ENCODE measurements at regions not wholly inside any gene's neighbourhood (a gene's known extent, or its start where the extent isn't known, plus 50 kb on each side); places are given as distances from the start of the nearest gene placed in this dataset.

DNA sequence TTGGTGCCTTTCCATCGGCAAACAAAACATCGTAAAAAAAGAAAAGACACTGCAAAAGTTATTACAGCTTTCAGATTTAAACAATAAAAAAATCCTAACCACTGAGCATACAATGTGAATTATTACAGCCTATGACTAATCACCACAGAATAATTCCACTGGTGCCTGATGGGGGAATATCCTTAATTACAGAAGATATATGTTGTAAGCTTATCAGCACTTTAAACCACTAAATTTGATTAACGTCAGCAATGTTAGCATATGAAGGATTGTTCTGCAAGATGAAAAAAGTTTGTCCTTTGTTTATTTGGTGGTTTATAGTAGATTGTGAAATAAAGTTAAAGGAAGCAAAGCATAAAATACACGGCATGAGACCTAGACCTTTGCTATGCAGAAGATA, 210.2 kb upstream of the ADAMTS3 start:
- TF ChIP-seq, protein P1, sequence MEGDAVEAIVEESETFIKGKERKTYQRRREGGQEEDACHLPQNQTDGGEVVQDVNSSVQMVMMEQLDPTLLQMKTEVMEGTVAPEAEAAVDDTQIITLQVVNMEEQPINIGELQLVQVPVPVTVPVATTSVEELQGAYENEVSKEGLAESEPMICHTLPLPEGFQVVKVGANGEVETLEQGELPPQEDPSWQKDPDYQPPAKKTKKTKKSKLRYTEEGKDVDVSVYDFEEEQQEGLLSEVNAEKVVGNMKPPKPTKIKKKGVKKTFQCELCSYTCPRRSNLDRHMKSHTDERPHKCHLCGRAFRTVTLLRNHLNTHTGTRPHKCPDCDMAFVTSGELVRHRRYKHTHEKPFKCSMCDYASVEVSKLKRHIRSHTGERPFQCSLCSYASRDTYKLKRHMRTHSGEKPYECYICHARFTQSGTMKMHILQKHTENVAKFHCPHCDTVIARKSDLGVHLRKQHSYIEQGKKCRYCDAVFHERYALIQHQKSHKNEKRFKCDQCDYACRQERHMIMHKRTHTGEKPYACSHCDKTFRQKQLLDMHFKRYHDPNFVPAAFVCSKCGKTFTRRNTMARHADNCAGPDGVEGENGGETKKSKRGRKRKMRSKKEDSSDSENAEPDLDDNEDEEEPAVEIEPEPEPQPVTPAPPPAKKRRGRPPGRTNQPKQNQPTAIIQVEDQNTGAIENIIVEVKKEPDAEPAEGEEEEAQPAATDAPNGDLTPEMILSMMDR (IDR thresholded peaks at IDR 0.05), result no peak
- TF ChIP-seq POLR2A (IDR thresholded peaks at IDR 0.05), result no peak
- no peak for TF ChIP-seq POLR2AphosphoS5 (IDR thresholded peaks at IDR 0.05; ENCODE audit: insufficient read depth in 1 of 2, low read depth in 1 of 2)
